ENCODE measurements at regions not wholly inside any gene's neighbourhood (a gene's known extent, or its start where the extent isn't known, plus 50 kb on each side); places are given as distances from the start of the nearest gene placed in this dataset.

GRCh38 chr4:187893418-187893817 lies 102.2 kb upstream of the ZFP42 start:
- Mint-ChIP-seq H3K27me3 (ENCODE audit: insufficient read depth) (no peaks in the 10 kb centered on the region; the same call in 1 of the 2 replicates), H3K9me3 (peaks cover 6% of the 10 kb centered on the region; the same call in 1 of the 2 replicates), H3K27ac (no peak overlapping the region), H3K36me3 (ENCODE audit: low read depth) (no peaks in the 10 kb centered on the region), H3K4me3 (no peak overlapping the region), H3K4me1 (ENCODE audit: low read depth) (no peaks in the 10 kb centered on the region)
- TF ChIP-seq CTCF (IDR thresholded peaks at IDR 0.05), result no peak
- no peak for DNase-seq

GRCh38 chr4:187903106-187903505 lies 92.5 kb upstream of the ZFP42 start:
- H3K27me3 Mint-ChIP-seq (ENCODE audit: insufficient read depth), result peaks cover 3% of the 10 kb centered on the region; the same call in 1 of the 2 replicates
- H3K4me1 Mint-ChIP-seq (ENCODE audit: low read depth), result peaks cover 18% of the 10 kb centered on the region
- no peak overlapping the region for H3K4me3 Mint-ChIP-seq
- H3K9me3 Mint-ChIP-seq, result peaks cover 7% of the 10 kb centered on the region
- no peak overlapping the region for H3K27ac Mint-ChIP-seq
- no peak for TF ChIP-seq CTCF (IDR thresholded peaks at IDR 0.05)
- no peak for DNase-seq
- peaks cover 7% of the 10 kb centered on the region; the same call in 1 of the 2 replicates for H3K36me3 Mint-ChIP-seq (ENCODE audit: low read depth)

- no peak overlapping the region for H3K27ac Mint-ChIP-seq
- peaks cover 7% of the 10 kb centered on the region for H3K9me3 Mint-ChIP-seq
- peaks cover 7% of the 10 kb centered on the region; the same call in 1 of the 2 replicates for H3K36me3 Mint-ChIP-seq (ENCODE audit: low read depth)
- H3K27me3 Mint-ChIP-seq (ENCODE audit: insufficient read depth), result peaks cover 3% of the 10 kb centered on the region; the same call in 1 of the 2 replicates
- no peak for TF ChIP-seq CTCF (IDR thresholded peaks at IDR 0.05)
- peaks cover 24% of the 10 kb centered on the region for H3K4me1 Mint-ChIP-seq (ENCODE audit: low read depth)
- H3K4me3 Mint-ChIP-seq, result no peak overlapping the region
- DNase-seq, result no peak
These were observed 91.9 kb upstream of the ZFP42 start for GRCh38 chr4:187903700-187904099.

GRCh38 chr4:187908079-187908561 lies 87.5 kb upstream of the ZFP42 start:
- peaks cover 2% of the 10 kb centered on the region; the same call in 1 of the 2 replicates for H3K27me3 Mint-ChIP-seq (ENCODE audit: insufficient read depth)
- peaks cover 21% of the 10 kb centered on the region for H3K4me1 Mint-ChIP-seq (ENCODE audit: low read depth)
- no peaks in the 10 kb centered on the region for H3K9me3 Mint-ChIP-seq
- peak; percentile 56 for DNase-seq
- H3K36me3 Mint-ChIP-seq (ENCODE audit: low read depth), result no peaks in the 10 kb centered on the region
- peak overlapping the region; percentile 86 for H3K27ac Mint-ChIP-seq
- H3K4me3 Mint-ChIP-seq, result peak overlapping the region; percentile 52
- TF ChIP-seq CTCF (IDR thresholded peaks at IDR 0.05), result no peak

- DNase-seq, result no peak
- Mint-ChIP-seq H3K36me3 (ENCODE audit: low read depth) (no peaks in the 10 kb centered on the region), H3K4me1 (ENCODE audit: low read depth) (peaks cover 15% of the 10 kb centered on the region), H3K27ac (no peak overlapping the region), H3K27me3 (ENCODE audit: insufficient read depth) (peaks cover 2% of the 10 kb centered on the region; the same call in 1 of the 2 replicates), H3K4me3 (no peak overlapping the region), H3K9me3 (no peaks in the 10 kb centered on the region)
- TF ChIP-seq CTCF (IDR thresholded peaks at IDR 0.05), result no peak
These were observed 86.8 kb upstream of the ZFP42 start for GRCh38 chr4:187908731-187909130.

All from HFFc6 (cell line).